DND-41 (cell line): ENCODE measurements at regions not wholly inside any gene's neighbourhood (a gene's known extent, or its start where the extent isn't known, plus 50 kb on each side); places are given as distances from the start of the nearest gene placed in this dataset.
"Not testable (repeated sequence)": the region's sequence is repeated elsewhere in the genome, so short reads cannot be mapped to it uniquely, and the experiment has no call there.

ENCODE experiments used
- ATAC-seq: fragments of 200-7000 bp; cut with Tn5 transposase; 3 replicates; pipeline ENCODE4 v1.9.1; 2021; ENCODE audit warnings: low read depth; ENCODE audit not compliant: insufficient read depth
- DNase-seq: peaks from one replicate; pipeline ENCODE4 v3.0.0-alpha.2; 2020
- H2AFZ ChIP-seq: 2 replicates; pipeline ENCODE4 v1.6.0; 2012; ENCODE audit warnings: low read depth, low read length
- H3K27ac ChIP-seq: 2 replicates; pipeline ENCODE4 v1.5.1; 2012; ENCODE audit warnings: low read length, inconsistent platforms
- H3K27me3 ChIP-seq: fragments of 200-600 bp; sonication (generic); 2 replicates; pipeline ENCODE4 v1.6.0; 2012; ENCODE audit warnings: low read length, mild to moderate bottlenecking, inconsistent platforms; ENCODE audit not compliant: insufficient read depth, poor library complexity
- H3K36me3 ChIP-seq: 2 replicates; pipeline ENCODE4 v1.5.1; 2012; ENCODE audit warnings: low read length, inconsistent platforms; ENCODE audit not compliant: insufficient read depth
- H3K4me1 ChIP-seq: 2 replicates; pipeline ENCODE4 v1.5.1; 2012; ENCODE audit warnings: mild to moderate bottlenecking, low read length; ENCODE audit not compliant: insufficient read depth
- H3K4me2 ChIP-seq: 2 replicates; pipeline ENCODE4 v1.6.0; 2012; ENCODE audit warnings: mild to moderate bottlenecking, moderate library complexity, low read length, inconsistent platforms; ENCODE audit not compliant: insufficient read depth
- H3K4me3 ChIP-seq, 2 experiments: fragments of 200-600 bp in 1 of 2; shearing (Covaris generic) in 1 of 2; 2 replicates each; pipeline ENCODE4 v1.5.1; 2012 to 2016; ENCODE audit warnings: inconsistent platforms in 2 of 2, low read length in 2 of 2, mild to moderate bottlenecking in 2 of 2, low read depth in 1 of 2, moderate library complexity in 1 of 2
- H3K79me2 ChIP-seq: 2 replicates; pipeline ENCODE4 v1.6.0; 2012; ENCODE audit warnings: low read length, inconsistent platforms; ENCODE audit not compliant: insufficient read depth
- H3K9ac ChIP-seq: 2 replicates; pipeline ENCODE4 v1.6.0; 2012; ENCODE audit warnings: low read depth, mild to moderate bottlenecking, inconsistent platforms, low read length, moderate library complexity
- H3K9me3 ChIP-seq: 2 replicates; pipeline ENCODE4 v1.5.1; 2012; ENCODE audit warnings: low read length, moderate library complexity, mild to moderate bottlenecking, inconsistent platforms; ENCODE audit not compliant: insufficient read depth, severe bottlenecking
- H4K20me1 ChIP-seq: 2 replicates; pipeline ENCODE4 v1.6.0; 2012; ENCODE audit warnings: low read length; ENCODE audit not compliant: insufficient read depth
- EZH2 ChIP-seq: IDR thresholded peaks from 3 replicates; pipeline ENCODE4 v1.6.1; 2012; ENCODE audit warnings: borderline replicate concordance, low read depth, mild to moderate bottlenecking, moderate library complexity, low read length, inconsistent platforms; ENCODE audit not compliant: severe bottlenecking
- TF ChIP-seq, protein P1 (sequence below): IDR thresholded peaks from 2 replicates; pipeline ENCODE4 v1.5.1; 2012; ENCODE audit warnings: borderline replicate concordance, low read length, moderate library complexity, mild to moderate bottlenecking; ENCODE audit not compliant: poor library complexity, severe bottlenecking; ENCODE audit errors: extremely low read depth

DNA sequence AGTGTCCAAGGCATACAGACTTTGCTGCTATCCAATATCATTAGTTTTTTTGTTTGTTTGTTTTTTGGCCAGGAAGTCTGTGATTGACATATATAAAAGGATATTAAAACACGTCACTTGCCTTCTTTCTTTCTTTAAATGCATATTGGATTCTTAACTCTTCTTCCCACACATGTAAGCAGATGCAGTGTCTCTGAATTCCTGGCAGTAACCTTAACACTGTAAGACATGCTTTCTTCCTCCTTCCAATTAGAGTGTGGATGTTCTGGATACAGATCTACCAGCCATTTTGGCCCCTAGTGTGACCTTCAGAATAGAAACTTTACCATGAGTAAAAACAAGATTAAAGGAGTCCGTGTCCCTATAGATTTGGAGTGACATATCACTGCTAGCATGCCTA is 967.4 kb upstream of the PRR20A start:
- TF ChIP-seq, protein P1, sequence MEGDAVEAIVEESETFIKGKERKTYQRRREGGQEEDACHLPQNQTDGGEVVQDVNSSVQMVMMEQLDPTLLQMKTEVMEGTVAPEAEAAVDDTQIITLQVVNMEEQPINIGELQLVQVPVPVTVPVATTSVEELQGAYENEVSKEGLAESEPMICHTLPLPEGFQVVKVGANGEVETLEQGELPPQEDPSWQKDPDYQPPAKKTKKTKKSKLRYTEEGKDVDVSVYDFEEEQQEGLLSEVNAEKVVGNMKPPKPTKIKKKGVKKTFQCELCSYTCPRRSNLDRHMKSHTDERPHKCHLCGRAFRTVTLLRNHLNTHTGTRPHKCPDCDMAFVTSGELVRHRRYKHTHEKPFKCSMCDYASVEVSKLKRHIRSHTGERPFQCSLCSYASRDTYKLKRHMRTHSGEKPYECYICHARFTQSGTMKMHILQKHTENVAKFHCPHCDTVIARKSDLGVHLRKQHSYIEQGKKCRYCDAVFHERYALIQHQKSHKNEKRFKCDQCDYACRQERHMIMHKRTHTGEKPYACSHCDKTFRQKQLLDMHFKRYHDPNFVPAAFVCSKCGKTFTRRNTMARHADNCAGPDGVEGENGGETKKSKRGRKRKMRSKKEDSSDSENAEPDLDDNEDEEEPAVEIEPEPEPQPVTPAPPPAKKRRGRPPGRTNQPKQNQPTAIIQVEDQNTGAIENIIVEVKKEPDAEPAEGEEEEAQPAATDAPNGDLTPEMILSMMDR = no peak
- TF ChIP-seq EZH2 = no peak
- Histone ChIP-seq H3K27me3 (no peaks in the 10 kb centered on the region), H4K20me1 (no peaks in the 10 kb centered on the region), H3K36me3 (no peaks in the 10 kb centered on the region), H3K79me2 (no peaks in the 10 kb centered on the region), H3K4me2 (no peak overlapping the region), H2AFZ (no peak overlapping the region), H3K9ac (no peak overlapping the region), H3K4me3 (no peak overlapping the region), H3K27ac (no peak overlapping the region), H3K4me1 (no peaks in the 10 kb centered on the region), H3K9me3 (no peaks in the 10 kb centered on the region)
- ATAC-seq (no peak), DNase-seq (no peak)

DNA sequence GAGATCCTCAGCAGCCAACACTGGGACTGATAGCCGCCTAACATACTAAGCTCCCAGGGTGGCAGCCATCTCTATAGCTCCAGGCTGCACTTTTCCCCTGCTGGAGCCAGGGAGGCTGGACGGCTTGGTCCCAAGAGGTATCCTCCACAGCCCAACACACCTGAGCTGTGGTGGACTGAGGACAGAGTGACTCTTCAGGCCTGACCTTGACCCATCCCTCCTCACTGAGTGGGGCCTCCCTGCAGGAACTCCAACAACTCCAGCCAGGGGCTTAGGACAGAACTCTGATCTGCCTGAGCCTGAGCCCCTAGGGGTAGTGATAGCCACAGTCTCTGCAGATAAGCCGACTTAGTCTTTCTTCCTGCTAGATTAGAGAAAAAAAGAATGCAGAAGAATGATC is 958.1 kb upstream of the PRR20A start:
- Histone ChIP-seq H4K20me1 (no peaks in the 10 kb centered on the region), H3K27me3 (no peaks in the 10 kb centered on the region), H3K4me1 (no peaks in the 10 kb centered on the region), H3K9ac (no peak overlapping the region), H3K4me3 (no peak overlapping the region), H2AFZ (no peak overlapping the region), H3K27ac (no peak overlapping the region), H3K79me2 (no peaks in the 10 kb centered on the region), H3K4me2 (no peak overlapping the region), H3K36me3 (no peaks in the 10 kb centered on the region), H3K9me3 (no peaks in the 10 kb centered on the region)
- ATAC-seq (no peak), DNase-seq (no peak)
- no peak for TF ChIP-seq EZH2
- TF ChIP-seq, protein P1 = no peak

DNA sequence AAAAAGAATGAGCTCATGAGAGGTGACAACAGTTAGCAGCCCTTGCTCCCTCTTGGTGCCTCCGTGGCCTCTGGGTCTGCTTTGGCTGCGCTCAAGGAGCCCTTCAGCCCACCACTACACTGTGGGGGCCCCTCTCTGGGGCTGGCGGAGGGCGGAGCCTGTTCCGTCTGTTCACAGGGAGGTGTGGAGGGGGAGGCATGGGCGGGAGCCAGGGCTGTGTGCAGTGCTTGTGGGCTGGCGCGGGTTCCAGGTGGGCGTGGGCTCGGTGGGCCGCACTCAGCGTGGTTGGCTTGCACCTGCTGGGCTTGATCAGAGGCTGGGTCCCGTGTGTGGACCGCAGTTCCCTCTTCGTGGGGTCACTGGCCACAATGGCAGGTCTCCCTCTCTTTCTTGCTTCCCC is 953.4 kb upstream of the PRR20A start:
- Histone ChIP-seq H3K79me2 (no peaks in the 10 kb centered on the region), H2AFZ (no peak overlapping the region), H4K20me1 (no peaks in the 10 kb centered on the region), H3K9ac (no peak overlapping the region), H3K27ac (no peak overlapping the region), H3K9me3 (no peaks in the 10 kb centered on the region), H3K4me3 (no peak overlapping the region), H3K27me3 (no peaks in the 10 kb centered on the region), H3K36me3 (no peaks in the 10 kb centered on the region), H3K4me1 (no peaks in the 10 kb centered on the region), H3K4me2 (no peak overlapping the region)
- TF ChIP-seq, protein P1 = no peak
- no peak for TF ChIP-seq EZH2
- ATAC-seq (no peak), DNase-seq (no peak)

DNA sequence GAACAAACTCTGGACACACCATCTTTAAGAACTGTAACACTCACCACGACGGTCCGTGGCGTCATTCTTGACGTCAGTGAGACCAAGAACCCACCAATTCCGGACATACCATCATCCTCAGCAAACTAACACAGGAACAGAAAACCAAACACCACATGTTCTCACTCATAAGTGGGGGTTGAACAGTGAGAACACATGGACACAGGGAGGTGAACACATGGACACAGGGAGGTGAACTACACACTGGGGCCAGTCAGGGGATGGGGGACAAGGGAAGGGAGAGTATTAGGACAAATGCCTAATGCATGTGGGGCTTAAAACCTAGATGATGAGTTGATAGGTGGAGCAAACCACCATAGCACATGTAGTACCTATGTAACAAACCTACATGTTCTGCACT is 952.1 kb upstream of the PRR20A start:
- not testable (repeated sequence) for ATAC-seq, H3K27me3 ChIP-seq, H4K20me1 ChIP-seq, H3K4me3 ChIP-seq, H3K36me3 ChIP-seq, DNase-seq, H3K9me3 ChIP-seq, H3K79me2 ChIP-seq, H3K9ac ChIP-seq, H2AFZ ChIP-seq, H3K4me2 ChIP-seq, H3K4me1 ChIP-seq, H3K27ac ChIP-seq
